GM18517 (cell line): ENCODE measurements at regions not wholly inside any gene's neighbourhood (a gene's known extent, or its start where the extent isn't known, plus 50 kb on each side); places are given as distances from the start of the nearest gene placed in this dataset.

Source experiments
- ATAC-seq: cut with Tn5 transposase; IDR thresholded peaks from one replicate; pipeline ENCODE4 v1.9.1; 2021; ENCODE audit warnings: mild to moderate bottlenecking, moderate library complexity; ENCODE audit not compliant: unreplicated experiment

DNA sequence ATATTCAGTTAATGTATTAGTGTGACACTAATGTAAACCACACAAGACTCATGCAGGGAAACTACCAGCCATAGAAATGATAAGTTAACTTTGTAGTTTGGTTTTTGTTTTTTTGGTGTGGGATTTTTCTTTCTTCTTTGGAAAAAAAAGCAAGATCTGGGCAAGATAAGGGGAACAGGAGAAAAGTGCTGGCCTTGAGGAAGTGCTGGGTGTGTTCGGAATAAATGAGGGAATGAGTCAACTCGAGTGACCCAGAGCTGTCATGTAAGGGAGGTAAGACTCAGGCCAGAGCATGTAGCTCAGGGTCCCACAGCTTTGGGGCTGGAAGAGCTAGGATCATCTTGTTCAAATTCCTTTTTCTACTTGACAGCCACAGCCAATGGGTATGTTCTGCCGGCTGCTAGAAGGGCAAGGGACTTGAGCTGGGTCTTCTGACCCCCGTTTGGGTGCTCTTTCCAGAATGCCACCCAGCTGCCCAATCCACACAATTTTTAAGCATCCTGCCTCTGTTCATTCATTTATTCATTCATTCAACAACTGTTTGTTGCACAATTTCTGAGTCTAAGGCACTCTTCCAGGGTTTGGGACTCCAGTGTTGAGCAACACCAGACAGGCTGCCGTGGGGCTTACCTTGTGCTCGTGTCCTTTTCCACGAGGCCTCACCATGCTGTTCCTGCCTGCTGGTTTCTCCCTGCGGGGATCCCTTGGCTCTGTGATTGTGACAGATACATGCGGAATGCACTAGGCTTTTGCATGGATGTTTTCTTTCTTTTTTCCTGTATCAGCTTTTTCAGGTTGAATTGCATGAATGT, 54.5 kb downstream of the CLDN34 start:
- no peak for ATAC-seq

DNA sequence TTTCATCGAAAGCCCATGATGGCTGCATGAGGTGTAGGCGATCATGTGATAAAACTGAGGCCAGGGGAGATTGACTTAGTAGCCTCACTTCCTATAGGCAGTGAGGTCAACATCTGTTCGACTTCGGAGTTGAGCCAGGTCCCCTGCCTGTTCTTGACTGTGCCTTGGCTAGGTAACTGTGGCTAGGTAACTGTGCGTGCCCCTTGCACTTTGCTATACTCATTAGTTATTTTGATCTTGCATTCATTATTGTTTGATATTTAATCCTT, 55.0 kb downstream of the CLDN34 start:
- no peak for ATAC-seq

GRCh38 chrX:10022580-10023245, 55.6 kb downstream of the CLDN34 start:
- ATAC-seq: no peak

DNA sequence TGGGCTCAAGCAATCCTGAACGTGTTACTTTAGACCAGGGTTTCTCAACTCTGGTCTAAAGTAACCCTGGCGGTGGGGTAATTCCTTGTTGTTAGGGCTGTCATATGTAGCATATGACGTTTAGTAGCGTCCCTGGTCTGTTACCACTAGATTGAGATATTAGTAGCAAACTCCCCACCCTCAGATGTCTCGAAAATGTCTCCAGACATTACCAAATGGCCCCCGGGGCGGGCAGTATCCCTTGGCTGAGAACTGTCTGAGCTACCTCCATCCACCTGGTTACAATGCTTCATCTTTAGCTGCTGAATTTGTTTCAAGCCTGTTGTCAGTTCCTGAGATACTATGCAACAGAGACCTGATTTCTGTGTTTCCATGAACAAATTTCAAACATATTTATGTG, 56.7 kb downstream of the CLDN34 start:
- ATAC-seq: no peak

- ATAC-seq: no peak
Observed at GRCh38 chrX:10025742-10026493, 58.8 kb downstream of the CLDN34 start.

DNA sequence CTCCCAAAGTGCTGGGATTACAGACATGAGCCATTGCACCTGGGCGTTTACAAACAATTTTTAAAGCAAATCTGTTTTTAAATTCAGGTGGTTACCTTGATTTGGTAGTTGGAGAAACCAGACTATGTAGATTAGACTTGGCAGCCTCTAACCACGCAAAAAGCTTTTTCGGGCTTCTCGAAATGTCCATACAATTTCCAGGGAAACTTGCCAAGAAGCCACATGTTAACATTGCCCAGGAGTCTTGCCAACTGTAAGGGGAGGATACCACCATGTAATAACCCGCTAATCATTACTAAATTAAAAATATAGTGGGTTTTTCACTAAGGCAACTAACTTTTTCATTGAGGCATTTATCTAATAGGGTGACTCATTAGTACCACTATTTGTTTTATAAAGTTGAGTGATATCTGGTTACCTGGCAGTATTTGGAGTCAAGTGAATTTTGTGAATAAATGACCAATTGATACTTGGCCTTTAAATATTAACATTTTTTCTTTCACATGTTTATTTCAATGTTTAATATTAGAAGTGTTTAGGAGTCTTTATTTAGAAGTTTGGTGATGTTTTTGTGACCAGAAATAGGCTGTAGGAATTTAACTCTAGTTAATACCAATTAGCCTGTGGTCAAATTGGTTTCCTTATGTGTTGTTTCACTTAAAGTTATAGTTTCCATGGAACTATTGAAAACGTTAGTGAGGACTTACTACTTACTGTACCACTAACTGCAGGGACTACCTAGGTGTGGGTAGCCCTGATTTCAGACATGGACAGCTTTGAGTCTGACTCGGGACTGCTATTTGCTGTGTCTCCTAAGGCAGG, 61.3 kb downstream of the CLDN34 start:
- no peak for ATAC-seq

DNA sequence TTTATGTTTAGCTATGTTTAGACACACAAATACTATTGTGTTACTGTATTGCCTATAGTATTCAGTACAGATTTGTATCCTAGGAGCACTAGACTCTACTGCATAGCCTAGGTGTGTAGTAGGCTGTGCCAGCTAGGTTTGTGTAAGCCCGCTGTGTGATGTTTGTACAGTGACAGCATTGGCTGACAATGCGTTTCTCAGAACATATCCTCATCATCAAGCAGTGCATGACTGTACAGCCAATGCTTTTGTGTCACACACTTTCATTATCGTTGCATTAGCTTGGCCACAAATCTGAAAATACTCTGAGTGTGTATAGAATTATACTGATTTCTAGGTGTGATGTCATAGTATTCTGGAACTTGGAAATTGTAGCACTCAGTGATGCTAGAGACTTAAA, 63.4 kb downstream of the CLDN34 start:
- ATAC-seq: no peak

- ATAC-seq: no peak
Observed at GRCh38 chrX:10031746-10032145, 64.6 kb downstream of the CLDN34 start.

DNA sequence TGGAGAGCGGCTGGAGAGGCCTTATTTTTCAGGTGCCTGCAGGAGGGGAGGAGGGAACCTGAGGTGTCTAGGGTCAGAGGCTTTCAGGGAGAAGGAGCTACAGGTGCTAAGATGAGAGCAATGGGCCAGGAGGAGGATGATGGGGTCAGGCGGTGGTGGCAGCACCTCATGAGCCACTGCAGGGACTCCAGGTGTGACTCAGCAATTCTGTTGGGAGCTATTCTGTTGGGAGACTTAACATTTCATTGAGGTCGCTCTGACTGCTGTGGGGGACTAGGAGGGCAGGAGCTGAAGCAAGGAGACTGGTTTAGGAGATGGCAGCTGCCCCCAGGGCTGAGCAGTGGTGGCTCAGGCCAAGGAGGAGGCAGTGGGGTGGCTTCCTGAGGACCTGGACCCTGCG, 65.0 kb downstream of the CLDN34 start:
- no peak for ATAC-seq

GRCh38 chrX:10033375-10034007, 66.3 kb downstream of the CLDN34 start:
- ATAC-seq: no peak

- ATAC-seq: no peak
Observed at GRCh38 chrX:10034740-10035260, 67.6 kb downstream of the CLDN34 start.

- ATAC-seq: no peak
Observed at GRCh38 chrX:10038585-10038984, 71.4 kb downstream of the CLDN34 start.

DNA sequence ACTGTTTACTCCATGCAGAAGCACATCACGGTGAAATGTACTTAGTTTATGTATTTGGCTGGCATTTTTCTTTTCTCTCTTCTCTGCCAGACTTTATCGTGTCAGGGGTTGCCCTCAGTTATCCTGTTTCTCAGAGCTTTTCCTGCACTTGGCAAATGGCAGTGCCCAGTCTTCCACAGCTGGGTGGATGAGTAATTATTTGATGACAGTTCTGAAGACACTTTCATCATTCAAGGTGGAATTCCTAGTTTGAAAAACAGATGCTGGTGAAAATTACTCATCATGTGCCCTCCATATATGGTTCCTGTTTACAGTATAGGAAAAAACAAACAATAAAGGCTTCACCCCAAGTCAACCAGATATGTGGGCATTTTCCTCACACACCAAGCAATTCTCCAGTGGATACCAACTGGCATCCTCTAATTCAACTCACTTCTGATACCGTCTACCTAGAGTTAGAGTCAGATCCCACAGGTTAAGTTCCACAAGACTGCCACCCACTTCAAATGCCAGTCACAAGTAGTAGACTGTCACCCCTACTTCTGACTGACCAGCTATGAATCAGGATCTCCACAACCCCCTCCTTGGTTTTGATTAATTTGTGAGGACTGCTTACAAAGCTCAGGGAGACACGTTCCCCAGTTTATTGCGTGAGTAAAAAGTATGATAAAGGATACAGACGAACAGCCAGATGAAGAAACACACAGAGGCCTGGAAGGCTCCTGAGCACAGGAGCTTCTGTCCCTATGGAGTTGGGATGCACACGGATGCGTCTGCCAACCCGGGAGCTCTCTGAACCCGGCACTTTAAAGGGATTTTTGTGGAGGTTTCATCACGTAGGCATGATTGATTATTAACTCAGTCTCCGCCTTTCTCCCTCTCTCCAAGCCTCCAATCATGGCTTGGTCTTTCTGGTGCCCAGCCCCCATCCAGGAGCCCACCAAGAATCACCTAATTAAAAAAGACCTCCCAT, 72.9 kb downstream of the CLDN34 start:
- no peak for ATAC-seq

GRCh38 chrX:10040961-10041360, 73.8 kb downstream of the CLDN34 start:
- ATAC-seq: no peak

DNA sequence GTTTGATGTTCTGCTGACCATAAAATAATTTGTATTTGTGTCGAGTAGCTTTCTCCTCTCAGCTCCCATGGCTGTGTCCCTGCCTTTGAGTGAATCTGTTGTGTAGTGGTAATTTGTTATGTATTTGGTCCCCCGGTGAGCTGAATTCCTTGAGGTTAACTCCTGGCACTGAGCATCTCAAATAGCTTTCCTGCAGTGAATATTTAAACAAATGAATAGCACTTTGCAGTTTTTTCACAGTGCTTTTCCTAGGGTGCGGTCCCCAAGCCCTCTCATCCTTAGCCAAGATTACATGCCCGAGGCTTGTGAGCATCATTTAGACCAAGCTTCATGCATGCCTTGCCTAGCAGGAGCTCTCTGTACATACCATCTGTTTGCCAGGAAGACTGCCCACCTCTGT, 74.2 kb downstream of the CLDN34 start:
- no peak for ATAC-seq

GRCh38 chrX:10042055-10042454, 74.9 kb downstream of the CLDN34 start:
- ATAC-seq: no peak

- no peak for ATAC-seq
Observed at GRCh38 chrX:10043386-10043785, 76.2 kb downstream of the CLDN34 start.

DNA sequence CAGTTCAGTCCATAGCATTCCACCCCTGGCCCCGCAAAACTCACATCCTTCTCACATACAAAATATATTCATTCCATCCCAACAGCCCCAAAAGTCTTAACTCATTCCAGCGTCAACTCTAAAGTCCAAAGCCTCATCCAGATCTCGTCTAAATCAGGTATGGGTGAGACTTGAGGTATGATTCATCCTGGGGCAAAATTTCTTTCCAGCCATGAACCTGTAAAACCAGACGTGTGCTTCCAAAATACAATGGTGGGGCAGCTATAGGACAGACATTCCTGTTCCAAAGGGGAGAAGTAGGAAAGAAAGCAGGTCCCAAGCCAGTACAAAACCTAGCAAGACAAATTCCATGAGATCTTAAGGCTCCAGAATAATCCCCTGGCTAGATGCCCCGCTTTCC, 76.9 kb downstream of the CLDN34 start:
- no peak for ATAC-seq

- ATAC-seq: no peak
Observed at GRCh38 chrX:10045327-10046000, 78.3 kb downstream of the CLDN34 start.
